Astrocyte (in vitro differentiated cells and primary cell): ENCODE measurements at regions not wholly inside any gene's neighbourhood (a gene's known extent, or its start where the extent isn't known, plus 50 kb on each side); places are given as distances from the start of the nearest gene placed in this dataset.

Source experiments
- EZH2 ChIP-seq: IDR thresholded peaks from 2 replicates; pipeline ENCODE4 v1.6.1; 2012; ENCODE audit warnings: mild to moderate bottlenecking, low read length, inconsistent platforms; ENCODE audit not compliant: insufficient read depth
- TF ChIP-seq, protein P1 (sequence below): IDR thresholded peaks from 2 replicates; pipeline ENCODE4 v1.5.1; 2011; ENCODE audit warnings: low read depth, mild to moderate bottlenecking, inconsistent platforms, low read length, moderate library complexity; ENCODE audit not compliant: insufficient read depth

DNA sequence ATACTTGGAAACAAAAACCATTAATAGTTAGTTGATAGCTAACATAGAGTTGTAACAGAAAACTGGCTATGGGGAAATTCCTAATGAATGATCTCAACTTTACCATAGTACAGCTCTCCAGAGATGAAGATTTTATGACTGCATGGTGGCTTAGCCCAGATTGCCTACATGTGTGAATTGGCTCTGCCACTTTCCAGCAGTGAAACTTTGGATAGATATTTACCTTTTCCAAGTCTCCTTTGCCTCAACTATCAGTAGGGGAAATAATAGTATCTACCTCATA lies 161.1 kb downstream of the LACC1 start:
- TF ChIP-seq, protein P1, sequence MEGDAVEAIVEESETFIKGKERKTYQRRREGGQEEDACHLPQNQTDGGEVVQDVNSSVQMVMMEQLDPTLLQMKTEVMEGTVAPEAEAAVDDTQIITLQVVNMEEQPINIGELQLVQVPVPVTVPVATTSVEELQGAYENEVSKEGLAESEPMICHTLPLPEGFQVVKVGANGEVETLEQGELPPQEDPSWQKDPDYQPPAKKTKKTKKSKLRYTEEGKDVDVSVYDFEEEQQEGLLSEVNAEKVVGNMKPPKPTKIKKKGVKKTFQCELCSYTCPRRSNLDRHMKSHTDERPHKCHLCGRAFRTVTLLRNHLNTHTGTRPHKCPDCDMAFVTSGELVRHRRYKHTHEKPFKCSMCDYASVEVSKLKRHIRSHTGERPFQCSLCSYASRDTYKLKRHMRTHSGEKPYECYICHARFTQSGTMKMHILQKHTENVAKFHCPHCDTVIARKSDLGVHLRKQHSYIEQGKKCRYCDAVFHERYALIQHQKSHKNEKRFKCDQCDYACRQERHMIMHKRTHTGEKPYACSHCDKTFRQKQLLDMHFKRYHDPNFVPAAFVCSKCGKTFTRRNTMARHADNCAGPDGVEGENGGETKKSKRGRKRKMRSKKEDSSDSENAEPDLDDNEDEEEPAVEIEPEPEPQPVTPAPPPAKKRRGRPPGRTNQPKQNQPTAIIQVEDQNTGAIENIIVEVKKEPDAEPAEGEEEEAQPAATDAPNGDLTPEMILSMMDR, result no peak
- no peak for TF ChIP-seq EZH2
